Stomach (tissue), 4 donors: ENCODE measurements at regions not wholly inside any gene's neighbourhood (a gene's known extent, or its start where the extent isn't known, plus 50 kb on each side); places are given as distances from the start of the nearest gene placed in this dataset.

Source experiments
- EP300 ChIP-seq: sonication (generic); formaldehyde crosslinking; IDR thresholded peaks from one replicate; pipeline ENCODE4 v1.6.1; 2017; ENCODE audit warnings: antibody characterized with exemption
- TF ChIP-seq, protein P1 (sequence below), 7 experiments: fragments of 450-650 bp in 4 of 7; fragments of 200-600 bp in 3 of 7; sonication (generic) in 3 of 7; IDR thresholded peaks; one replicate each; pipeline ENCODE4 v1.5.1; 2016 to 2019; ENCODE audit warnings: antibody characterized with exemption in 7 of 7, control low read depth in 2 of 7, mild to moderate bottlenecking in 1 of 7

DNA sequence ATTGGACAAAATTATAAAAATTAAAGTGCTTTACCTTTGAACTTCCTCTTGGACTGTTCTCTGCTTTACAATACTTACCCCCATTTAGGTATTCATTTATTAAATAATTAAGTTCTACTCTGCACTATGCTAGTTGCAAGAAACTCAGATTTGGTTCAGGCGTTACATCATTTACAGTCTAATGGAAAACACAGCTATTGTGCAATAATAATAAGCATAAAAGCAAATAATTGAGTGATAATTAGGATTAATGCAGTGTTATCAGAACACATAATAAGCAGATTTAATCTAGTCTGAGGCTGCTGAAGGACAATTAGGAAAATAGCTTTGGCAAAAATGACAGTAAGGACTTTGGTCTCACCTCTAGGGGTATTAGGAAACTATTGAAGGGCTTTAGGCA, 493.2 kb upstream of the ADARB2 start:
- TF ChIP-seq EP300 = no peak
- TF ChIP-seq, protein P1, sequence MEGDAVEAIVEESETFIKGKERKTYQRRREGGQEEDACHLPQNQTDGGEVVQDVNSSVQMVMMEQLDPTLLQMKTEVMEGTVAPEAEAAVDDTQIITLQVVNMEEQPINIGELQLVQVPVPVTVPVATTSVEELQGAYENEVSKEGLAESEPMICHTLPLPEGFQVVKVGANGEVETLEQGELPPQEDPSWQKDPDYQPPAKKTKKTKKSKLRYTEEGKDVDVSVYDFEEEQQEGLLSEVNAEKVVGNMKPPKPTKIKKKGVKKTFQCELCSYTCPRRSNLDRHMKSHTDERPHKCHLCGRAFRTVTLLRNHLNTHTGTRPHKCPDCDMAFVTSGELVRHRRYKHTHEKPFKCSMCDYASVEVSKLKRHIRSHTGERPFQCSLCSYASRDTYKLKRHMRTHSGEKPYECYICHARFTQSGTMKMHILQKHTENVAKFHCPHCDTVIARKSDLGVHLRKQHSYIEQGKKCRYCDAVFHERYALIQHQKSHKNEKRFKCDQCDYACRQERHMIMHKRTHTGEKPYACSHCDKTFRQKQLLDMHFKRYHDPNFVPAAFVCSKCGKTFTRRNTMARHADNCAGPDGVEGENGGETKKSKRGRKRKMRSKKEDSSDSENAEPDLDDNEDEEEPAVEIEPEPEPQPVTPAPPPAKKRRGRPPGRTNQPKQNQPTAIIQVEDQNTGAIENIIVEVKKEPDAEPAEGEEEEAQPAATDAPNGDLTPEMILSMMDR (IDR thresholded peaks at IDR 0.05) = no peak
